ENCODE measurements at regions not wholly inside any gene's neighbourhood (a gene's known extent, or its start where the extent isn't known, plus 50 kb on each side); places are given as distances from the start of the nearest gene placed in this dataset.
A peak's percentile ranks its signal among the peaks of the same experiment; 100 is the strongest.

DNA sequence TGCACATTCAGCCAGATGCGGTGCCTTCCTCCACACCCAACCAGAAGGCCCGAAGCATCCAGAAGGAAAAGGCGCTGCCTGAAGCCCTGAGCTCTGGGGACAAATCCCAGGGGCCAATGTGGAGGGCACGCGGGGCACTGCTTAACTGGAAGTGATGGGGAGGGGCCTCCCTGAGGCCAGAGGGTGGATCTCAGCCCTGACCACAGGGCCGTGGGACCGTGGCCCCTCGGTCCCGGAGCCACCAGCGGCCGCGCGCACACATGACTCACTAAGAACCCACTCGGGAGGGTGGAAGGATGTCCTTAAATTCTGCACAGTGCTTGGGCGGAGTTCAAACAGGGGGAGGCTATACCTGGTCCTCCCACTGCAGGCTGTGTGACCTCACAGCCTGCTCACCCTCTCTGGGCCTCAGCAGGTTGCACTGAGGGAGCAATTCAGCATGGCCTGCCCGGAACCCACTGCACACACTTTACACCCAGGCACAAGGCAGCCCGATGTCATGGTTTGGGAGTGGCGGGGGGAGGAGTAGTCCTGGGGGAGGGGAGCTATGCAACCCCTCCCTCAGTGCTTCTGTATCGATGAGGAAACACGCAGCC, 89.5 kb downstream of the RFLNA start:
- TF ChIP-seq, protein P1, sequence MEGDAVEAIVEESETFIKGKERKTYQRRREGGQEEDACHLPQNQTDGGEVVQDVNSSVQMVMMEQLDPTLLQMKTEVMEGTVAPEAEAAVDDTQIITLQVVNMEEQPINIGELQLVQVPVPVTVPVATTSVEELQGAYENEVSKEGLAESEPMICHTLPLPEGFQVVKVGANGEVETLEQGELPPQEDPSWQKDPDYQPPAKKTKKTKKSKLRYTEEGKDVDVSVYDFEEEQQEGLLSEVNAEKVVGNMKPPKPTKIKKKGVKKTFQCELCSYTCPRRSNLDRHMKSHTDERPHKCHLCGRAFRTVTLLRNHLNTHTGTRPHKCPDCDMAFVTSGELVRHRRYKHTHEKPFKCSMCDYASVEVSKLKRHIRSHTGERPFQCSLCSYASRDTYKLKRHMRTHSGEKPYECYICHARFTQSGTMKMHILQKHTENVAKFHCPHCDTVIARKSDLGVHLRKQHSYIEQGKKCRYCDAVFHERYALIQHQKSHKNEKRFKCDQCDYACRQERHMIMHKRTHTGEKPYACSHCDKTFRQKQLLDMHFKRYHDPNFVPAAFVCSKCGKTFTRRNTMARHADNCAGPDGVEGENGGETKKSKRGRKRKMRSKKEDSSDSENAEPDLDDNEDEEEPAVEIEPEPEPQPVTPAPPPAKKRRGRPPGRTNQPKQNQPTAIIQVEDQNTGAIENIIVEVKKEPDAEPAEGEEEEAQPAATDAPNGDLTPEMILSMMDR (conservative IDR thresholded peaks at IDR 0.05), result no peak
- no peak for TF ChIP-seq ZFX (IDR thresholded peaks at IDR 0.05)
- H3K27ac ChIP-seq, result no peak overlapping the region

DNA sequence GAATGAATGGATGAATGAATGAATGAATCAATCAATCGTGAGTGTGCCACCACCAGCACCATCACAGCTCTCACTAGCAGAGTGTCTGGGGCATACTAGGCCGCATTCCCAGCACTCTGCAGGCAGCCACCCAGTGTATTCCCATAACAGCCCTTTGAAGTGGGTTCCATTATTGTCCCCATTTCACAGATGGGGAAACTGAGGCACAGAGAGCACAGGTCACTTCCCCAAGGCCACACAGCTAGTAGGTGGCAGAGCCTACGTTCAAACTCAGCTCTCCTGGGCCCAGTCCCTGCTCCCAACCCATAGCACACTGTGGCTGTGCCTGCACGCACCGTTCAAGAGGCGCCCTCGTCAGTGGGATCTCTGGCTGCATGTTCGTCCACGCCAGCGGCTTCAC, 88.1 kb downstream of the RFLNA start:
- H3K27ac ChIP-seq, result no peak overlapping the region
- TF ChIP-seq, protein P1 (conservative IDR thresholded peaks at IDR 0.05), result no peak
- no peak for TF ChIP-seq ZFX (IDR thresholded peaks at IDR 0.05)

DNA sequence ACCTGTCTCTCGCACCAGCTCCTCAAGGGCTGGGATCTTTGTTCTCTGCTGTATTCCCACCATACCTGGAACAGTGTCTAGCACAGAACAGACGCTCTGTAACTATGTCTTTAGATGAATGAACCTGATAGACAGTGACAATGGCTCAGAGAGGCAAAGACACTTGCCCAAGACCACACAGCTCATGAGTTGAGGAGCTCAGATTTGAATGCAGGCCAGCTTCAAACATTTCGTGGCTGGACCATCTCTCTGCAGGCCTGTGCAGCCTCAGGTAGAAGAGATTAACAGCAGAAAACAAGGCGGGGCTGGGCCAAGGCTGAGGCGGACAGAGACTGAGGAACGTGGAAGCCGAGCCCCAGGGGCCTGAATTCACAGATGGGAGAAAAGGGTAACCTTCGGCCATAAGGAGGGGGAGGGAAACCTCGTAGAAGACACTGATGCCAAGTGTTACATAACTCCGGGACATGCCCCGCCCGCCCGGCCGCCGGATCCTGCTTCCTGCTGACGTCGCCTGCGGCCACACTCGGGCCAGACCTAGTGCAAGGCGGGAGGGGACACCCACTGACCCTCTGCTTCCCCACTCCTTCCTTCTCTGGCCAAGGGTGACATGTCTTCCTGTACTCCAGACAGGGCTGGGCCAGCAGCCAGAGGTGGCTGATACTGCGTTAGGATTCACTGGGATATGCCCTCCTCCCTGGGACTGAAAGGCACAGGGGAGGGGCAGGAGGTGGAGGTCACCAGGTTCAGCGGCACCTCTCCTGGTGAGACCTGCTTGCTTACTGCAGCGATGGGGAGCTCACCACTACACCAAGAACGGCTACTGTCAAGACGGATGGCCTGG, 86.8 kb downstream of the RFLNA start:
- TF ChIP-seq ZFX (IDR thresholded peaks at IDR 0.05), result no peak
- TF ChIP-seq, protein P1 (conservative IDR thresholded peaks at IDR 0.05), result no peak
- H3K27ac ChIP-seq, result peak overlapping the region; percentile 52

DNA sequence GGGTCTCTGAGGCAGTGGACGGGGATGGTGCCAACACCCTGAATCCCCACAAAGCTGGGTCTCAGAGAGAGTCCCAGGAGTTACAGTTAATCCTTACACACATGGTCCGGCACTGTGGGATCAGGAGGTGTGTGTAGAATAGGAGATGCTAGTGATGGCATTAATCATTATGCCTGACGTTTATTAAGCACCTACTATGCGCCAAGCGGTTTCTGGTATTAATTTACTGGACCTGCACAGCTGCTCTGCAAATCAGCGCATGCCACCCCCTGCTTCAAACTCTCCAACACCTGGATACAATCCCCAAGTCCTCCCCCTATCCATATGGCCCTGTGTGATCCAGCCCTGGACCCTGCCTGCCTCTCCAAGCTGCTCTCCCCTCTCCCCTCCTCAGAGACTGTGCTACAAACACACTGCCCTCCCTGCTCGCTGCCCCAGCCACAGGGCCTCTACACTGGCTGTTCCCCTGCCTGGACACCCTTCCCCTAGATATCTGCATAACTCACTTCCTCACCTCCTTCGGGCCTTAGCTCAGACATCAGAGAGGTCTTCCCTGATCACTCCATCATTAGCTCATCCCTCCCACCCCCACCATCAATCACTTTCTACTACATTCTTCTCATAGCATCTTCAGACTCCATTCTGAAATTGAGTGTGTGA, 86.0 kb downstream of the RFLNA start:
- peak overlapping the region; percentile 52 for H3K27ac ChIP-seq
- TF ChIP-seq, protein P1 (conservative IDR thresholded peaks at IDR 0.05), result no peak
- no peak for TF ChIP-seq ZFX (IDR thresholded peaks at IDR 0.05)

DNA sequence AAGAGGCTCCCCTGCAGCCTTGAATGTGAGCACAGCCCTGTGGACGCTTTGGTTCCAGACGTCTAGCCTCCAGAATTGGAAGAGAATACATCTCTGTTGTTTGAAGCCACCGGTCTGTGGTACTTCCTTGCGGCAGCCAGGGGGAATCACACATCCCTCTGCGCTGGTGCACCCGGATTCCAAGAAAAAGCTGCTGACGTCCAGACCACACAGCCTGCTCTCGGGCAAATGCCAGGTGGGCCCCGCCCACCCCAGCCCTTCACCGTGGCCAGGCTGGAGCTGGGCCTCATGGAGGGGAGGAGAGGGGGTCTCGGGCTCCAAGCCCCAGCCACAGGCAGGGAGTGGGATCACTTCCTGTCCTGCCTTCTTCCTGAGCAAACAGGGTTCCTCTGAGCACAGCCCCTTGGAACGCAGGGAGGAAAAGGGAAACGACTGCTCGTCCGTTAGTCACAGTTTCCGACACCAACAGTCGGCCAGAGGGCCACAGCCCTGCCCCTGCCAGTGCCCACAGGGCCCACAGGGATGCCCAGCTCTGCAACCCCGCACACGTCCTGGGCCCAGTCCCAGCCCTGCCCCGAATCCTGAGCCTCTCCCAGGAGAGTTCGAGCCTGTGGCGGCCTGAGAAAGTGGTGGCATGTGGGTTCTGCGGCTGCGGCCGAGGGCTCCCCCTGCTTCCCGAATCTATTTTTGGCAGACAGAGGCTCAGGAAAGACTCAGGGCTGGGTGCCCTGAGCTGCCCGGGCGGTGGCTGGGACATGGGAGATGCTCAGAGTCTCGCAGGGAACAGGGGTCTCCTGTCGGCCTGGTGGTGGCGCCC, 85.3 kb downstream of the RFLNA start:
- no peak overlapping the region for H3K27ac ChIP-seq
- TF ChIP-seq, protein P1 (conservative IDR thresholded peaks at IDR 0.05), result no peak
- no peak for TF ChIP-seq ZFX (IDR thresholded peaks at IDR 0.05)

DNA sequence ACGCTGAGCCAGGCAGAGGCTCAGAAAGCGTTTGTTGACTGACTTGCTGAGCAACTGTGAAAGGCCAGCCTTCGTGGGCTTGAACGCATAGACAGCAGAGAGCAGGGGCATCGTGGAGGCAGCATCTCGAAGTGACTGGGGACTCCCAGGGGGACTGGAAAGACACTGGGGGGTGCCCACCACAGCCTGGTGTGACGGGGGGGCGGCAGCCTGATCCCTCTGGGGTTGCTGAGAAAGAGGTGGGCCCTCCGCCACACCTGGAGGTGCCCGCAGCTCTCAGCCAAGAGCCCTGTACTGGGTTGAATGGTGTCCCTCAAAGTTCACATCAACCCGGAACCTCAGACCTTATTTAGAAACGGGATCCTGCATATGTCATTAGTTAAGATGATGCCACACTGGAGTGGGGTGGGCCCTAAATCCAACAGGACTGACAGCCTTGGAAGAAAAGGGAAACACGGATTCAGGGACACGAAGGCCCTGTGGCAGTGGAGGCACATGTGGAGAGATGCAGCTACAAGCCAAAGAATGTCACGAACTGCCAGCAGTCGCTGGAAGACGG, 84.6 kb downstream of the RFLNA start:
- no peak overlapping the region for H3K27ac ChIP-seq

More for the DNA sequence above, 84.6 kb downstream of the RFLNA start:
- no peak for TF ChIP-seq ZFX (IDR thresholded peaks at IDR 0.05)
- TF ChIP-seq, protein P1 (conservative IDR thresholded peaks at IDR 0.05), result no peak

All from C4-2B (cell line).